ENCODE measurements at regions not wholly inside any gene's neighbourhood (a gene's known extent, or its start where the extent isn't known, plus 50 kb on each side); places are given as distances from the start of the nearest gene placed in this dataset.
"Not testable (repeated sequence)": the region's sequence is repeated elsewhere in the genome, so short reads cannot be mapped to it uniquely, and the experiment has no call there.

GRCh38 chr6:126988125-126988524, 130.3 kb upstream of the RSPO3 start:
- not testable (repeated sequence) for TF ChIP-seq EZH2, CTCF, EZH2phosphoT487 (IDR thresholded peaks at IDR 0.05)

All from neural progenitor cell (in vitro differentiated cells).